ENCODE measurements at regions not wholly inside any gene's neighbourhood (a gene's known extent, or its start where the extent isn't known, plus 50 kb on each side); places are given as distances from the start of the nearest gene placed in this dataset.

DNA sequence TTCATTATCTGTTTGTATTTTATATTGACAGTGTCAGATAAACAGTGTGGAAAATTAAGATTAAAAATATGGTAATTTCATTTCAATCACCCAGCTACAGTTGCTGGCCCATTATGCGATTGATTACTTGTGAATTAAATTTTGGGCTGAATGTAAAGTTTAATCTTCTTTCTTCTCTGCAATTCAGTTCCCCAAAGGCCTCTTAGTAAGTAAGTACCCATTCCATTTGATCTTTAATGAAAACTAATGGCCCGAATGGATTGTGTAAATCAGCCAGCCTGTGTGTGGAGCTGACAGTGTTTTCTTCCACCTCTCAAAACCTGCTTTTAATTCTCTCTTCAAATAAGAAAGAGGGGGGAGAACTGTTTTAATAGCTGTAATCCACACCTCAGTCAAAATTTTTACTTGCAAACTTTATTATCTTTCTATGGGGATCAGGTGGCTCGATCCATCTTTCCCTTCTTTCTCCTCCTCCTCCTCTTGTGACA is 307.1 kb downstream of the IL20RB start:
- Histone ChIP-seq H3K27ac (no peak overlapping the region), H3K36me3 (no peaks in the 10 kb centered on the region), H3K9me3 (no peaks in the 10 kb centered on the region), H3K27me3 (no peaks in the 10 kb centered on the region), H3K4me1 (no peaks in the 10 kb centered on the region), H3K4me3 (no peak overlapping the region)
- TF ChIP-seq POLR2A (IDR thresholded peaks at IDR 0.05) (no peak), POLR2AphosphoS5 (IDR thresholded peaks at IDR 0.05; ENCODE audit: insufficient read depth in 1 of 2, low read depth in 1 of 2) (no peak)
- TF ChIP-seq, protein P1, sequence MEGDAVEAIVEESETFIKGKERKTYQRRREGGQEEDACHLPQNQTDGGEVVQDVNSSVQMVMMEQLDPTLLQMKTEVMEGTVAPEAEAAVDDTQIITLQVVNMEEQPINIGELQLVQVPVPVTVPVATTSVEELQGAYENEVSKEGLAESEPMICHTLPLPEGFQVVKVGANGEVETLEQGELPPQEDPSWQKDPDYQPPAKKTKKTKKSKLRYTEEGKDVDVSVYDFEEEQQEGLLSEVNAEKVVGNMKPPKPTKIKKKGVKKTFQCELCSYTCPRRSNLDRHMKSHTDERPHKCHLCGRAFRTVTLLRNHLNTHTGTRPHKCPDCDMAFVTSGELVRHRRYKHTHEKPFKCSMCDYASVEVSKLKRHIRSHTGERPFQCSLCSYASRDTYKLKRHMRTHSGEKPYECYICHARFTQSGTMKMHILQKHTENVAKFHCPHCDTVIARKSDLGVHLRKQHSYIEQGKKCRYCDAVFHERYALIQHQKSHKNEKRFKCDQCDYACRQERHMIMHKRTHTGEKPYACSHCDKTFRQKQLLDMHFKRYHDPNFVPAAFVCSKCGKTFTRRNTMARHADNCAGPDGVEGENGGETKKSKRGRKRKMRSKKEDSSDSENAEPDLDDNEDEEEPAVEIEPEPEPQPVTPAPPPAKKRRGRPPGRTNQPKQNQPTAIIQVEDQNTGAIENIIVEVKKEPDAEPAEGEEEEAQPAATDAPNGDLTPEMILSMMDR (IDR thresholded peaks at IDR 0.05), result no peak
- DNase-seq (ENCODE audit: extremely low spot score in 2 of 2), result no peak
- intact Hi-C loops (cut with DNase I), result no loop called here

DNA sequence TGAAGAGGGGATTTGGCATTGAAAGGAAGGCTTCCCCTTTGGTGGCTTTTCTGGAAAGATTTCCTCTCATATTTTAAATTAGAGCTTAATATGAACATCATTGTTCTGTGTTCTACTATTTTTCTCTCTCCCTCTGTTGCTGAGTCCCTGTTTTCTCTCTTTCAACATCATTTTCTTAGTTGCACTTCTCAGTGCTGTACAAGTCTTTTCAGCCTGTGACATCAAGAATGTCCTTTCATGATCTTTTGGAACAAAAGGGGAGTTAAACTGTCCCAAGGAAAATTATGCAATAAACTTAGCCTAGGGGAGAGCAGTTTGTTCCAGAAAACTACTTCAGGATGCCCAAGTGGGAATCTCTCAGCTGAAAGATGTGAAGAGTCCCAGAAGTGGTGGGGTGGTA is 325.1 kb downstream of the IL20RB start:
- no peaks in the 10 kb centered on the region for H3K27me3 ChIP-seq
- no peak overlapping the region for H3K4me3 ChIP-seq
- H3K36me3 ChIP-seq, result no peaks in the 10 kb centered on the region
- no peak for TF ChIP-seq POLR2A (IDR thresholded peaks at IDR 0.05)
- TF ChIP-seq, protein P1 (IDR thresholded peaks at IDR 0.05), result no peak
- no peak for TF ChIP-seq POLR2AphosphoS5 (IDR thresholded peaks at IDR 0.05; ENCODE audit: insufficient read depth in 1 of 2, low read depth in 1 of 2)
- no peak for DNase-seq (ENCODE audit: extremely low spot score in 2 of 2)
- H3K9me3 ChIP-seq, result no peaks in the 10 kb centered on the region
- intact Hi-C loops (cut with DNase I), result no loop called here
- no peak overlapping the region for H3K27ac ChIP-seq
- no peaks in the 10 kb centered on the region for H3K4me1 ChIP-seq

DNA sequence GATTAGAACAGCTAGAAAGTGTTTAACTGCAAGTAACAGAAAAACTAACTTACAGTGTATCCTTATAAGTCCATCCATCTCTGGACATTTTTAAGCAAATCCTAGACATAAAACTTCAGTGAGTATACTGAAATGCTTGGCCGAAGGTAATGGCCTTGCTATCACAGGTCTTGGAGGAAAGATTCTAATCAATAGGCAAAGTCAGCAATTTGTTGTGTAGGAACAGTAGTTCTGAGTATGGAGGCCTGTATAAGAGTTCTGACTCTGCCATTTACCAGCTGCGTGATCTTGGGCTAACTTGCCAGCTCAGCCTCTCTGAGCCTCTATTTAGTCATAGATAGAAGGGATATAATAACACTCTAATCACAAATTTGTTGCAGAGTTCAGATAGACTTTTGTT is 328.1 kb downstream of the IL20RB start:
- no peaks in the 10 kb centered on the region for H3K27me3 ChIP-seq
- no peaks in the 10 kb centered on the region for H3K9me3 ChIP-seq
- no peaks in the 10 kb centered on the region for H3K36me3 ChIP-seq
- TF ChIP-seq POLR2AphosphoS5 (IDR thresholded peaks at IDR 0.05; ENCODE audit: insufficient read depth in 1 of 2, low read depth in 1 of 2) (no peak), POLR2A (IDR thresholded peaks at IDR 0.05) (no peak)
- TF ChIP-seq, protein P1 (IDR thresholded peaks at IDR 0.05), result no peak
- H3K4me1 ChIP-seq, result no peaks in the 10 kb centered on the region
- no peak overlapping the region for H3K27ac ChIP-seq
- no peak overlapping the region for H3K4me3 ChIP-seq
- DNase-seq (ENCODE audit: extremely low spot score in 2 of 2), result no peak
- intact Hi-C loops (cut with DNase I), result no loop called here

DNA sequence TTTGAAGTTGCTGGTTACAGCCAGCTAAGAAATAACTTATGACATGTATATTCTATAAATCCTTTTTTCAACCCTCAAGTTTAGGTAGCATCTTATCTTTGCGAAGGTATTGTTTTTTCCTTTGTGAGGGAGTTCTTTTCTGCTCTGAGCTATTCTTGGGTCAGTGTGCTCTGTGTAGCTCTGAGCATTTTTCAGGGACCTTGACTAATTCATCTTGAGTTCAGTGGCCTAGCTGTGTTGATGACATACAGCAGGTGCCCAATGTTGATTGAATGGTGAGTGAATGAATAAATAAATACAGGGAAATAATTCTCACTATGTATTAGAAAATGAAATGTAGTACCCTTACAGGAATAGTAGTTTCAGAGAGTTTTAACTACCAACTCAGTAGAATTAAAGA is 335.3 kb downstream of the IL20RB start:
- Histone ChIP-seq H3K4me3 (no peak overlapping the region), H3K4me1 (no peaks in the 10 kb centered on the region), H3K36me3 (no peaks in the 10 kb centered on the region), H3K9me3 (no peaks in the 10 kb centered on the region), H3K27me3 (no peaks in the 10 kb centered on the region), H3K27ac (no peak overlapping the region)
- intact Hi-C loops (cut with DNase I), result no loop called here
- TF ChIP-seq, protein P1 (IDR thresholded peaks at IDR 0.05), result no peak
- TF ChIP-seq POLR2AphosphoS5 (IDR thresholded peaks at IDR 0.05; ENCODE audit: insufficient read depth in 1 of 2, low read depth in 1 of 2) (no peak), POLR2A (IDR thresholded peaks at IDR 0.05) (no peak)
- no peak for DNase-seq (ENCODE audit: extremely low spot score in 2 of 2)

DNA sequence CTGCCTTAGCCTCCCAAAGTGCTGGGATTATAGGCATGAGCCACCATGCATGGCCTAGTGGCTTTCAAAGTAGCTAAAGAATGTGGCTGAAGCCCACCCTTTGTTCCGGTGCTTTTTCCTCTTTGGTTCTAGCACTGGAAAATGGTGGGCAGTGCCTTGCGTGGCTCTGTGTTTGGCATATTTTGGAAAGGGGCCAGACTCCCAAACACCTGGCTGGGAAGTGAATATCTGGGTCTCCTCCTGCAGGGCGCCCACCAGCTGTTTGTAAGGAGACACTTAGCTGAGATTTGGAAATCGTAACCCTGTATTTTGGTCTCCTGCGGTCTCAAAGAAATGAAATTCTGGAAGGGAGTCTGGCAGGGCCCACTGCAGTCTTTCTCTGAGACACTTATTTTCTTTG is 336.4 kb downstream of the IL20RB start:
- TF ChIP-seq POLR2AphosphoS5 (IDR thresholded peaks at IDR 0.05; ENCODE audit: insufficient read depth in 1 of 2, low read depth in 1 of 2) (no peak), POLR2A (IDR thresholded peaks at IDR 0.05) (no peak)
- TF ChIP-seq, protein P1 (IDR thresholded peaks at IDR 0.05), result no peak
- intact Hi-C loops (cut with DNase I), result no loop called here
- DNase-seq (ENCODE audit: extremely low spot score in 2 of 2), result no peak
- Histone ChIP-seq H3K4me1 (no peaks in the 10 kb centered on the region), H3K36me3 (no peaks in the 10 kb centered on the region), H3K9me3 (no peaks in the 10 kb centered on the region), H3K27me3 (no peaks in the 10 kb centered on the region), H3K27ac (no peak overlapping the region), H3K4me3 (no peak overlapping the region)
